ENCODE measurements at regions not wholly inside any gene's neighbourhood (a gene's known extent, or its start where the extent isn't known, plus 50 kb on each side); places are given as distances from the start of the nearest gene placed in this dataset.

- TF ChIP-seq, protein P1, sequence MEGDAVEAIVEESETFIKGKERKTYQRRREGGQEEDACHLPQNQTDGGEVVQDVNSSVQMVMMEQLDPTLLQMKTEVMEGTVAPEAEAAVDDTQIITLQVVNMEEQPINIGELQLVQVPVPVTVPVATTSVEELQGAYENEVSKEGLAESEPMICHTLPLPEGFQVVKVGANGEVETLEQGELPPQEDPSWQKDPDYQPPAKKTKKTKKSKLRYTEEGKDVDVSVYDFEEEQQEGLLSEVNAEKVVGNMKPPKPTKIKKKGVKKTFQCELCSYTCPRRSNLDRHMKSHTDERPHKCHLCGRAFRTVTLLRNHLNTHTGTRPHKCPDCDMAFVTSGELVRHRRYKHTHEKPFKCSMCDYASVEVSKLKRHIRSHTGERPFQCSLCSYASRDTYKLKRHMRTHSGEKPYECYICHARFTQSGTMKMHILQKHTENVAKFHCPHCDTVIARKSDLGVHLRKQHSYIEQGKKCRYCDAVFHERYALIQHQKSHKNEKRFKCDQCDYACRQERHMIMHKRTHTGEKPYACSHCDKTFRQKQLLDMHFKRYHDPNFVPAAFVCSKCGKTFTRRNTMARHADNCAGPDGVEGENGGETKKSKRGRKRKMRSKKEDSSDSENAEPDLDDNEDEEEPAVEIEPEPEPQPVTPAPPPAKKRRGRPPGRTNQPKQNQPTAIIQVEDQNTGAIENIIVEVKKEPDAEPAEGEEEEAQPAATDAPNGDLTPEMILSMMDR (optimal IDR thresholded peaks at IDR 0.05 in 1 of 3, IDR thresholded peaks at IDR 0.05 in 1 of 3, conservative IDR thresholded peaks at IDR 0.05 in 1 of 3; ENCODE audit: extremely low read depth in 1 of 3, insufficient read depth in 2 of 3, low read length in 3 of 3) = no peak
- no peak for TF ChIP-seq EZH2 (IDR thresholded peaks at IDR 0.05; ENCODE audit: low read length)
Observed at GRCh38 chr6:89026151-89026550, 54.4 kb upstream of the PNRC1 start.
